ENCODE measurements at regions not wholly inside any gene's neighbourhood (a gene's known extent, or its start where the extent isn't known, plus 50 kb on each side); places are given as distances from the start of the nearest gene placed in this dataset.

GRCh38 chr1:198444792-198445191, 95.7 kb downstream of the ATP6V1G3 start:
- H3K4me3 ChIP-seq (ENCODE audit: low read depth, low read length): no peak overlapping the region
- no peak for DNase-seq (ENCODE audit: low read depth)
- TF ChIP-seq CTCF (IDR thresholded peaks at IDR 0.05; ENCODE audit: low read depth, low read length, missing control alignments): no peak

- TF ChIP-seq CTCF (IDR thresholded peaks at IDR 0.05; ENCODE audit: low read depth, low read length, missing control alignments): no peak
- no peak overlapping the region for H3K4me3 ChIP-seq (ENCODE audit: low read depth, low read length)
- no peak for DNase-seq (ENCODE audit: low read depth)
Observed at GRCh38 chr1:198443365-198444233, 96.9 kb downstream of the ATP6V1G3 start.

- DNase-seq (ENCODE audit: low read depth): no peak
- no peak for TF ChIP-seq CTCF (IDR thresholded peaks at IDR 0.05; ENCODE audit: low read depth, low read length, missing control alignments)
- no peak overlapping the region for H3K4me3 ChIP-seq (ENCODE audit: low read depth, low read length)
Observed at GRCh38 chr1:198440842-198441241, 99.6 kb downstream of the ATP6V1G3 start.

- TF ChIP-seq CTCF (IDR thresholded peaks at IDR 0.05; ENCODE audit: low read depth, low read length, missing control alignments): no peak
- no peak for DNase-seq (ENCODE audit: low read depth)
- H3K4me3 ChIP-seq (ENCODE audit: low read depth, low read length): no peak overlapping the region
Observed at GRCh38 chr1:198437332-198437731, 103.1 kb downstream of the ATP6V1G3 start.

GRCh38 chr1:198436276-198436675, 104.2 kb downstream of the ATP6V1G3 start:
- no peak for DNase-seq (ENCODE audit: low read depth)
- TF ChIP-seq CTCF (IDR thresholded peaks at IDR 0.05; ENCODE audit: low read depth, low read length, missing control alignments): no peak
- H3K4me3 ChIP-seq (ENCODE audit: low read depth, low read length): no peak overlapping the region

- no peak overlapping the region for H3K4me3 ChIP-seq (ENCODE audit: low read depth, low read length)
- no peak for TF ChIP-seq CTCF (IDR thresholded peaks at IDR 0.05; ENCODE audit: low read depth, low read length, missing control alignments)
- DNase-seq (ENCODE audit: low read depth): no peak
Observed at GRCh38 chr1:198435056-198435455, 105.4 kb downstream of the ATP6V1G3 start.

GRCh38 chr1:198424441-198424840, 116.0 kb downstream of the ATP6V1G3 start:
- no peak overlapping the region for H3K4me3 ChIP-seq (ENCODE audit: low read depth, low read length)
- no peak for DNase-seq (ENCODE audit: low read depth)
- TF ChIP-seq CTCF (IDR thresholded peaks at IDR 0.05; ENCODE audit: low read depth, low read length, missing control alignments): no peak

Measured in GM12864 (cell line).